Panc1 (cell line): ENCODE measurements at regions not wholly inside any gene's neighbourhood (a gene's known extent, or its start where the extent isn't known, plus 50 kb on each side); places are given as distances from the start of the nearest gene placed in this dataset.
A peak's percentile ranks its signal among the peaks of the same experiment; 100 is the strongest.
"Not testable (repeated sequence)": the region's sequence is repeated elsewhere in the genome, so short reads cannot be mapped to it uniquely, and the experiment has no call there.

Experiments
- ATAC-seq: fragments of 200-7000 bp; cut with Tn5 transposase; 2 replicates; pipeline ENCODE4 v1.9.1; 2020; ENCODE audit warnings: mild to moderate bottlenecking, moderate library complexity
- BruUV-seq: library from RNA; stranded (reverse); fragments of 400-500 nt; replicated peaks from 2 replicates; lab custom pipeline; 2021; lab: Mats Ljungman, UMichigan
- CTCF ChIA-PET: fragments of 300-600 bp; sonication (Branson Sonifier 250); formaldehyde crosslinking; loops from one replicate; lab custom pipeline; 2022; ENCODE audit warnings: antibody characterized with exemption; lab: Charles Lee
- POLR2A ChIA-PET: fragments of 300-600 bp; sonication (Branson Sonifier 250); formaldehyde crosslinking; loops from one replicate; lab custom pipeline; 2022; ENCODE audit warnings: antibody characterized with exemption; lab: Charles Lee
- DNase-seq: peaks from one replicate; pipeline ENCODE4 v3.0.0-alpha.2; 2010; ENCODE audit warnings: low read depth, low spot score
- H3K27ac ChIP-seq: 2 replicates; pipeline ENCODE4 v1.5.1; 2011; ENCODE audit warnings: mild to moderate bottlenecking, low read length, inconsistent platforms
- H3K27me3 ChIP-seq: fragments of 200-500 bp; sonication (Bioruptor generic); 2 replicates; pipeline ENCODE4 v1.6.0; 2014; ENCODE audit warnings: low read length, inconsistent platforms; ENCODE audit not compliant: control insufficient read depth, insufficient read depth
- H3K36me3 ChIP-seq: fragments of 200-500 bp; sonication (Bioruptor generic); 2 replicates; pipeline ENCODE4 v1.5.1; 2014; ENCODE audit warnings: inconsistent platforms, mild to moderate bottlenecking, low read length, moderate library complexity; ENCODE audit not compliant: control insufficient read depth, insufficient read depth
- H3K4me1 ChIP-seq: 2 replicates; pipeline ENCODE4 v1.5.1; 2011; ENCODE audit warnings: inconsistent platforms, mild to moderate bottlenecking, low read length, moderate library complexity; ENCODE audit not compliant: control insufficient read depth, insufficient read depth
- H3K4me3 ChIP-seq, 2 experiments: 2 replicates each; pipeline ENCODE4 v1.5.1; 2011 to 2012; ENCODE audit warnings: low read depth in 2 of 2, low read length in 2 of 2, mild to moderate bottlenecking in 2 of 2, inconsistent platforms in 1 of 2, moderate library complexity in 1 of 2
- H3K9me3 ChIP-seq: fragments of 200-500 bp; sonication (Bioruptor generic); 2 replicates; pipeline ENCODE4 v1.5.1; 2014; ENCODE audit warnings: low read depth, mild to moderate bottlenecking, inconsistent platforms, low read length, moderate library complexity; ENCODE audit not compliant: control insufficient read depth, insufficient read depth
- POLR2AphosphoS5 ChIP-seq: IDR thresholded peaks from 2 replicates; pipeline ENCODE4 v1.6.1; 2012; ENCODE audit warnings: mild to moderate bottlenecking, low read depth, low read length, moderate library complexity
- SIN3A ChIP-seq: IDR thresholded peaks from 2 replicates; pipeline ENCODE4 v1.6.1; 2012; ENCODE audit warnings: low read depth, mild to moderate bottlenecking, low read length, moderate library complexity, borderline replicate concordance; ENCODE audit not compliant: insufficient read depth
- TCF7L2 ChIP-seq: IDR thresholded peaks from 2 replicates; pipeline ENCODE4 v1.6.1; 2011; ENCODE audit warnings: mild to moderate bottlenecking, low read depth, low read length, inconsistent platforms
- in situ Hi-C: cut with HindIII; loops from 2 replicates; pipeline ENCODE4 v1.10.0; 2016; ENCODE audit warnings: low sequenced_read_pairs, low pct_unique_long_range_greater_than_20kb
- intact Hi-C: fragments of 100-400 bp; cut with micrococcal nuclease; formaldehyde crosslinking; loops from one replicate; pipeline ENCODE4 v1.10.0; 2022; ENCODE audit not compliant: unreplicated experiment
- TF ChIP-seq, protein P1 (sequence below): fragments of 450-650 bp; IDR thresholded peaks from 2 replicates; pipeline ENCODE4 v1.5.1; 2017; ENCODE audit warnings: mild to moderate bottlenecking
- TF ChIP-seq, protein P2 (sequence below), 2 experiments: IDR thresholded peaks; 2 replicates each; pipeline ENCODE4 v1.6.1; 2011 to 2012; ENCODE audit warnings: low read depth in 2 of 2, control low read depth in 1 of 2, low read length in 1 of 2, mild to moderate bottlenecking in 1 of 2, moderate library complexity in 1 of 2; ENCODE audit not compliant: insufficient read depth in 1 of 2

DNA sequence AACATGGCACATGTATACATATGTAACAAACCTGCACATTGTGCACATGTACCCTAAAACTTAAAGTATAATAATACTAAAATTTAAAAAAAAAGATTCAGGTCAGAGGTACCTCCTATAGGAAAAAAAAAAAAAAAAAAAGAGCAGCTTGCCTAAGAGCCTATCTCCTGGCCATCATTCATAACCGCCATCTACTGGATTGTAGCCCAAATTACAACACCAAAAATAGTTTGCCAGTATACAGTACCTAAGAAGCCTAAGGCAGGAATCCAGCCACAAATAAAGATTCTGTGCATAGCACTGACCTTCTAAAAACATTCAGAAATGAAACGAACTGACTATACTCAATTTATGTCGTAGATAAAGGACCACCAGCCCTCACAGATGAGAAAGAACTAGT lies 438.4 kb upstream of the ADGRB3 start:
- no peak overlapping the region for H3K4me3 ChIP-seq
- H3K27ac ChIP-seq = no peak overlapping the region
- H3K27me3 ChIP-seq = no peaks in the 10 kb centered on the region
- DNase-seq (no peak), ATAC-seq (no peak)
- no peaks in the 10 kb centered on the region for H3K36me3 ChIP-seq
- ChIA-PET POLR2A (no interaction called here), CTCF (interaction anchor here (0.6 to 0.7 kb wide), 2 partner anchors 43 to 49 kb away, joined by 4 to 7 read pairs; no protein-coding TSS in a partner anchor)
- no TSS peak for BruUV-seq
- H3K9me3 ChIP-seq = no peaks in the 10 kb centered on the region
- in situ Hi-C loops (no loop called here), intact Hi-C loops (no loop called here)
- no peaks in the 10 kb centered on the region for H3K4me1 ChIP-seq
- TF ChIP-seq, protein P1, sequence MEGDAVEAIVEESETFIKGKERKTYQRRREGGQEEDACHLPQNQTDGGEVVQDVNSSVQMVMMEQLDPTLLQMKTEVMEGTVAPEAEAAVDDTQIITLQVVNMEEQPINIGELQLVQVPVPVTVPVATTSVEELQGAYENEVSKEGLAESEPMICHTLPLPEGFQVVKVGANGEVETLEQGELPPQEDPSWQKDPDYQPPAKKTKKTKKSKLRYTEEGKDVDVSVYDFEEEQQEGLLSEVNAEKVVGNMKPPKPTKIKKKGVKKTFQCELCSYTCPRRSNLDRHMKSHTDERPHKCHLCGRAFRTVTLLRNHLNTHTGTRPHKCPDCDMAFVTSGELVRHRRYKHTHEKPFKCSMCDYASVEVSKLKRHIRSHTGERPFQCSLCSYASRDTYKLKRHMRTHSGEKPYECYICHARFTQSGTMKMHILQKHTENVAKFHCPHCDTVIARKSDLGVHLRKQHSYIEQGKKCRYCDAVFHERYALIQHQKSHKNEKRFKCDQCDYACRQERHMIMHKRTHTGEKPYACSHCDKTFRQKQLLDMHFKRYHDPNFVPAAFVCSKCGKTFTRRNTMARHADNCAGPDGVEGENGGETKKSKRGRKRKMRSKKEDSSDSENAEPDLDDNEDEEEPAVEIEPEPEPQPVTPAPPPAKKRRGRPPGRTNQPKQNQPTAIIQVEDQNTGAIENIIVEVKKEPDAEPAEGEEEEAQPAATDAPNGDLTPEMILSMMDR = peak; percentile 52
- TF ChIP-seq POLR2AphosphoS5 = no peak

DNA sequence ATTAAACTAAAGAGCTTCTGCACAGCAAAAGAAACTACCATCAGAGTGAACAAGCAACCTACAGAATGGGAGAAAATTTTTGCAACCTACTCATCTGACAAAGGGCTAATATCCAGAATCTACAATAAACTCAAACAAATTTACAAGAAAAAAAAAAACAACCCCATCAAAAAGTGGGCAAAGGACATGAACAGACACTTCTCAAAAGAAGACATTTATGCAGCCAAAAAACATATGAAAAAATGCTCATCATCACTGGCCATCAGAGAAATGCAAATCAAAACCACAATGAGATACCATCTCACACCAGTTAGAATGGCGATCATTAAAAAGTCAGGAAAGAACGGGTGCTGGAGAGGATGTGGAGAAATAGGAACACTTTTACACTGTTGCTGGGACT lies 439.3 kb upstream of the ADGRB3 start:
- DNase-seq, H3K27ac ChIP-seq, POLR2A ChIA-PET, ATAC-seq, H3K27me3 ChIP-seq, H3K4me3 ChIP-seq, H3K4me1 ChIP-seq, BruUV-seq, in situ Hi-C loops, H3K36me3 ChIP-seq, intact Hi-C loops, CTCF ChIA-PET, H3K9me3 ChIP-seq: not testable (repeated sequence)

DNA sequence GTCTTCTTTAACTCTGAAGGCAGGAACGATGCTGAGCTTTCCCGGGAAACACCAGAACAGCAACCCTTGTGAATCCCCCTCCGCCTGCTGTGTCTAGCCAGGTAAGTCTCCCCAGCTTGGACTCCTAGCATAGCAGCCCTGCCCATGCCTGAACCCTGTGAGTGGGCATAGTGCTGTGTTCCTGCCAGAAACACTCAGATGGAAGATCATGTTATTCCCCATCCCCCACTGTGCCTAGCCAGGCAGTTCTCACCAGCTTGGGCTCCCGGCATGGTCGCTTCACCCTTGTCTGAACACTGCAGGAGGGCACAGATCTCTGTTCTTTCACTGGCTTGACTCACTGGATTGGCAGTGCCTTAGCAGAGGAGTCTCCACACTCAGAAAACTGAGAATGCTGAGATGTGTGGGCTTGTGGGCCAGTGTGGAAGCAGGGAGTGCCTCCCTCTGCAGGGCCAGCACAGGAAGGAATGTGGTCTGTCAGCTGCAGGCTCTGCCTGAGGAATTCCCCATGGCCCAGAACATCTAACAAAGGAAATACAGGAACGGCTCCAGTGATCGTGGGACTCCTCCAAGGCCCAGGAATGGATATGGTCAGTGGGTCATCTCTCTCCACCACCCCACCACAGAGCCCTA lies 440.1 kb upstream of the ADGRB3 start:
- DNase-seq = no peak
- Histone ChIP-seq H3K36me3 (no peaks in the 10 kb centered on the region), H3K27ac (no peak overlapping the region), H3K4me3 (no peak overlapping the region), H3K27me3 (no peaks in the 10 kb centered on the region), H3K9me3 (no peaks in the 10 kb centered on the region), H3K4me1 (no peaks in the 10 kb centered on the region)
- in situ Hi-C loops = no loop called here
- ChIA-PET POLR2A (no interaction called here), CTCF (no interaction called here)
- intact Hi-C loops = no loop called here
- ATAC-seq = no peak
- no TSS peak for BruUV-seq
- TF ChIP-seq SIN3A (no peak), TCF7L2 (no peak), POLR2AphosphoS5 (no peak)
- TF ChIP-seq, protein P2, sequence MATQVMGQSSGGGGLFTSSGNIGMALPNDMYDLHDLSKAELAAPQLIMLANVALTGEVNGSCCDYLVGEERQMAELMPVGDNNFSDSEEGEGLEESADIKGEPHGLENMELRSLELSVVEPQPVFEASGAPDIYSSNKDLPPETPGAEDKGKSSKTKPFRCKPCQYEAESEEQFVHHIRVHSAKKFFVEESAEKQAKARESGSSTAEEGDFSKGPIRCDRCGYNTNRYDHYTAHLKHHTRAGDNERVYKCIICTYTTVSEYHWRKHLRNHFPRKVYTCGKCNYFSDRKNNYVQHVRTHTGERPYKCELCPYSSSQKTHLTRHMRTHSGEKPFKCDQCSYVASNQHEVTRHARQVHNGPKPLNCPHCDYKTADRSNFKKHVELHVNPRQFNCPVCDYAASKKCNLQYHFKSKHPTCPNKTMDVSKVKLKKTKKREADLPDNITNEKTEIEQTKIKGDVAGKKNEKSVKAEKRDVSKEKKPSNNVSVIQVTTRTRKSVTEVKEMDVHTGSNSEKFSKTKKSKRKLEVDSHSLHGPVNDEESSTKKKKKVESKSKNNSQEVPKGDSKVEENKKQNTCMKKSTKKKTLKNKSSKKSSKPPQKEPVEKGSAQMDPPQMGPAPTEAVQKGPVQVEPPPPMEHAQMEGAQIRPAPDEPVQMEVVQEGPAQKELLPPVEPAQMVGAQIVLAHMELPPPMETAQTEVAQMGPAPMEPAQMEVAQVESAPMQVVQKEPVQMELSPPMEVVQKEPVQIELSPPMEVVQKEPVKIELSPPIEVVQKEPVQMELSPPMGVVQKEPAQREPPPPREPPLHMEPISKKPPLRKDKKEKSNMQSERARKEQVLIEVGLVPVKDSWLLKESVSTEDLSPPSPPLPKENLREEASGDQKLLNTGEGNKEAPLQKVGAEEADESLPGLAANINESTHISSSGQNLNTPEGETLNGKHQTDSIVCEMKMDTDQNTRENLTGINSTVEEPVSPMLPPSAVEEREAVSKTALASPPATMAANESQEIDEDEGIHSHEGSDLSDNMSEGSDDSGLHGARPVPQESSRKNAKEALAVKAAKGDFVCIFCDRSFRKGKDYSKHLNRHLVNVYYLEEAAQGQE (IDR thresholded peaks at IDR 0.05; ENCODE audit: insufficient read depth in 1 of 2, low read depth in 2 of 2, low read length in 1 of 2) = no peak
- TF ChIP-seq, protein P1 = no peak
